Testis (tissue), 2 donors: ENCODE measurements at regions not wholly inside any gene's neighbourhood (a gene's known extent, or its start where the extent isn't known, plus 50 kb on each side); places are given as distances from the start of the nearest gene placed in this dataset.
"Not testable (repeated sequence)": the region's sequence is repeated elsewhere in the genome, so short reads cannot be mapped to it uniquely, and the experiment has no call there.

ENCODE experiments used
- CTCF ChIP-seq, 3 experiments: fragments of 450-650 bp in 2 of 3; fragments of 200-600 bp in 1 of 3; sonication (generic) in 1 of 3; IDR thresholded peaks; one replicate each; pipeline ENCODE4 v1.5.1; 2016 to 2019; ENCODE audit warnings: antibody characterized with exemption in 3 of 3, mild to moderate bottlenecking in 2 of 3, moderate library complexity in 1 of 3
- POLR2A ChIP-seq: fragments of 450-650 bp; IDR thresholded peaks from one replicate; pipeline ENCODE4 v1.6.1; 2017; ENCODE audit warnings: antibody characterized with exemption, mild to moderate bottlenecking, moderate library complexity

- not testable (repeated sequence) for TF ChIP-seq CTCF (IDR thresholded peaks at IDR 0.05); POLR2A
Measured at GRCh38 chr7:76944603-76945002, 87.6 kb downstream of the SPDYE17 start.
